Panc1 (cell line): ENCODE measurements at regions not wholly inside any gene's neighbourhood (a gene's known extent, or its start where the extent isn't known, plus 50 kb on each side); places are given as distances from the start of the nearest gene placed in this dataset.

ENCODE experiments used
- CTCF ChIP-seq: fragments of 450-650 bp; IDR thresholded peaks from 2 replicates; pipeline ENCODE4 v1.5.1; 2017; ENCODE audit warnings: mild to moderate bottlenecking
- POLR2AphosphoS5 ChIP-seq: IDR thresholded peaks from 2 replicates; pipeline ENCODE4 v1.6.1; 2012; ENCODE audit warnings: mild to moderate bottlenecking, low read depth, low read length, moderate library complexity

- TF ChIP-seq CTCF: no peak
- no peak for TF ChIP-seq POLR2AphosphoS5
Observed at GRCh38 chr6:156402227-156402626, 375.0 kb upstream of the ARID1B start.
